ENCODE measurements at regions not wholly inside any gene's neighbourhood (a gene's known extent, or its start where the extent isn't known, plus 50 kb on each side); places are given as distances from the start of the nearest gene placed in this dataset.

GRCh38 chr17:79294459-79295071, 219.9 kb downstream of the ENGASE start (continued):
- TF ChIP-seq TFE3 (CRISPR knock-in tag; IDR thresholded peaks at IDR 0.05) (peak; percentile 91), MLXIP (CRISPR knock-in tag; IDR thresholded peaks at IDR 0.05; ENCODE audit: borderline replicate concordance) (peak; percentile 94; the same call in 1 of the 2 replicates), THYN1 (CRISPR knock-in tag; IDR thresholded peaks at IDR 0.05; ENCODE audit: borderline replicate concordance, low read depth) (no peak), IRX3 (CRISPR knock-in tag; IDR thresholded peaks at IDR 0.05; ENCODE audit: borderline replicate concordance, low read depth) (peak; percentile 91), SP4 (CRISPR knock-in tag; IDR thresholded peaks at IDR 0.05) (no peak), ZNF235 (CRISPR knock-in tag; IDR thresholded peaks at IDR 0.05; ENCODE audit: borderline replicate concordance) (peak; percentile 97), TOE1 (CRISPR knock-in tag; IDR thresholded peaks at IDR 0.05) (peak; percentile 43; the same call in 1 of the 2 replicates), ZBTB39 (CRISPR knock-in tag; IDR thresholded peaks at IDR 0.05) (no peak), ZNF891 (CRISPR knock-in tag; IDR thresholded peaks at IDR 0.05) (peak; percentile 98), CBX1 (IDR thresholded peaks at IDR 0.05; ENCODE audit: low read depth) (no peak), MXI1 (IDR thresholded peaks at IDR 0.05; ENCODE audit: borderline replicate concordance, low read depth, low read length) (peak; percentile 97; the same call in 2 of the 3 replicates), ZNF737 (CRISPR knock-in tag; IDR thresholded peaks at IDR 0.05; ENCODE audit: borderline replicate concordance) (peak; percentile 89; the same call in 1 of the 2 replicates), ERF (CRISPR knock-in tag; IDR thresholded peaks at IDR 0.05) (peak; percentile 98), RFX5 (IDR thresholded peaks at IDR 0.05; ENCODE audit: low read depth, low read length) (no peak), TGIF2 (CRISPR knock-in tag; IDR thresholded peaks at IDR 0.05) (peak; percentile 99), CTCF (CRISPR knock-in tag; IDR thresholded peaks at IDR 0.05) (no peak), KLF6 (CRISPR knock-in tag; IDR thresholded peaks at IDR 0.05) (peak; percentile 99), TRIM22 (IDR thresholded peaks at IDR 0.05) (no peak), HOXA5 (CRISPR knock-in tag; IDR thresholded peaks at IDR 0.05) (peak; percentile 99), ELF1 (CRISPR knock-in tag; IDR thresholded peaks at IDR 0.05) (peak; percentile 38; the same call in 1 of the 2 replicates)

Data from HepG2 (cell line).